ENCODE measurements at regions not wholly inside any gene's neighbourhood (a gene's known extent, or its start where the extent isn't known, plus 50 kb on each side); places are given as distances from the start of the nearest gene placed in this dataset.
A peak's percentile ranks its signal among the peaks of the same experiment; 100 is the strongest.
"Not testable (repeated sequence)": the region's sequence is repeated elsewhere in the genome, so short reads cannot be mapped to it uniquely, and the experiment has no call there.

DNA sequence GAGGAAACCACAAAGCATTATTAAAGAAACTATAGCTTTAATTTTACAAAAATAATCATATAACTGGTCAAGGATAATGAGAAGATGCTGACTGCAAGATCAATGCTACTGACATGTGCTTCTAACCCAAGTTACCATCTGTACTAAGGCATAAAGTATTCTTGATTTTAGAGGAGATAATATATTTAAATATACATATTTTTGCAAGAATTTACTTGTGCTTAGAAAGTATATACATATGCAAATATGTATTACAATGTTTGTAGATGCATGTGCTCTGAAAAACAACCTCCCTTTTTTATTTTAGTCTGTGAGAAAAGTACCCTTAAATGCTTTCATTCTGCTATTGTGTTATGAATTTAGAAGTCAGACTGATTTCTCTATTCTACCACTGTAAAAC lies 740.7 kb upstream of the SLIT2 start:
- H3K4me3 ChIP-seq (ENCODE audit: low read length) = no peak overlapping the region
- DNase-seq (ENCODE audit: low read depth) = no peak
- H3K9ac ChIP-seq (ENCODE audit: low read length) = no peak overlapping the region
- H3K27me3 ChIP-seq (replicated peaks; ENCODE audit: control insufficient read depth, insufficient read depth, low read length) = no peaks in the 10 kb centered on the region
- no peaks in the 10 kb centered on the region for H3K9me3 ChIP-seq (ENCODE audit: control insufficient read depth, low read length)
- no peaks in the 10 kb centered on the region for H3K4me1 ChIP-seq (ENCODE audit: control insufficient read depth, insufficient read depth, low read length)
- H3K36me3 ChIP-seq (ENCODE audit: control insufficient read depth, insufficient read depth, low read length, severe bottlenecking) = no peaks in the 10 kb centered on the region

DNA sequence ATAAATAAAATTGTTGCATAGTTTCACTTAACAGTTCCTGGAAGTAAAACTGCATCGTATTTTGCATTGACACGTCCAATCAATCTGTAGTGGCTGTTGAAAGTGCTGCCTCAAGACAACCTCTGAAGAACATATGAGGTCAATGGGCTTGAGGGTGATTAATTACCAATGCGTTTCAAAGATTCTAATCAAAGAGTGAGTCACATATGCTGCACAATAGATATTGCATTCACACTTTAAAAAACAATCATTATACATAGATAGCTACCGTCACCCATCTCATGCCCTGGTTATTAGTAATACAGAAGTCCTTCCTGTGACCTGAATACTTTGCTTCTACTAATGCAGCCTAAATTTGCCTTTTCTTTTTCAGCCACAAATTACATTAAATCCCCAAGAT lies 743.3 kb upstream of the SLIT2 start:
- Histone ChIP-seq H3K36me3 (ENCODE audit: control insufficient read depth, insufficient read depth, low read length, severe bottlenecking) (no peaks in the 10 kb centered on the region), H3K4me3 (ENCODE audit: low read length) (no peak overlapping the region), H3K4me1 (ENCODE audit: control insufficient read depth, insufficient read depth, low read length) (no peaks in the 10 kb centered on the region), H3K9ac (ENCODE audit: low read length) (no peak overlapping the region), H3K9me3 (ENCODE audit: control insufficient read depth, low read length) (no peaks in the 10 kb centered on the region), H3K27me3 (replicated peaks; ENCODE audit: control insufficient read depth, insufficient read depth, low read length) (no peaks in the 10 kb centered on the region)
- no peak for DNase-seq (ENCODE audit: low read depth)

DNA sequence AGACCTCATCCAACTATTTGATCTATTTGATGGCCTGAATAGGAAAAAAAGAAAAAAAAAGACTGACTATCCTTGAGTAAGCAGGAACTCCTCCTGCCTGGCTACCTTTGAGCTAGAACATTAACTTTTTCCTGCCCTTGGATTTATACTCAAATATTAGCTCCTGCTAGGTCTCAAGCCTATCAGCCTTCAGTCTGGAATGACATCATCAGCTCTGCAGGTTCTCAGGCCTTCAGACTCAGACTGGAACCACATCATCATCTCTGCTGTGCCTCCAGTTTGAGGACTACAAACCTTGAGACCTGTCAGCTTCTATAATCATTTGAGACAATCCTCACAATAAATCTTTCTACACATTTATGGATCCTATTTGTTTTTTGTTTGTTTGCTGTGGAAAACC lies 754.0 kb upstream of the SLIT2 start:
- no peaks in the 10 kb centered on the region for H3K9me3 ChIP-seq (ENCODE audit: control insufficient read depth, low read length)
- no peak overlapping the region for H3K4me3 ChIP-seq (ENCODE audit: low read length)
- no peaks in the 10 kb centered on the region for H3K27me3 ChIP-seq (replicated peaks; ENCODE audit: control insufficient read depth, insufficient read depth, low read length)
- H3K4me1 ChIP-seq (ENCODE audit: control insufficient read depth, insufficient read depth, low read length) = no peaks in the 10 kb centered on the region
- no peak for DNase-seq (ENCODE audit: low read depth)
- no peak overlapping the region for H3K9ac ChIP-seq (ENCODE audit: low read length)
- no peaks in the 10 kb centered on the region for H3K36me3 ChIP-seq (ENCODE audit: control insufficient read depth, insufficient read depth, low read length, severe bottlenecking)

DNA sequence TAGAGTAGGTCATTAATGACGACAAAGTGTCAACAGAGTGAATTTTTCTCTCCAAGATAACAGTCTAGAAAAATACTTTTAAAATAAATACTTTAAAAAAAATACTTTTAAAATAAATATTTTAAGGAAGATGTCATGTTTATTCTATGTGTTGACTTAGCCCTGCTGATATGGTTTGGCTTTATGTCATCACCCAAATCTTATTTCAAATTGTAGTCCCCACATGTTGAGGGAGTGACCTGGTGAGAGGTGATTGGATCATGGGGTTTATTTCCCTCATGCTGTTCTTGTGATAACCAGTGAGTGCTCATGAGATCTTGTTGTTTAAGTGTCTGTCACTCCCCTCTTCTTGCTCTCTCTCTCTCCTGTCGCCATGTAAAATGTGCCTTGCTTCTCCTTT lies 754.9 kb upstream of the SLIT2 start:
- H3K9ac ChIP-seq (ENCODE audit: low read length) = no peak overlapping the region
- DNase-seq (ENCODE audit: low read depth) = no peak
- no peaks in the 10 kb centered on the region for H3K27me3 ChIP-seq (replicated peaks; ENCODE audit: control insufficient read depth, insufficient read depth, low read length)
- H3K4me3 ChIP-seq (ENCODE audit: low read length) = no peak overlapping the region
- no peaks in the 10 kb centered on the region for H3K9me3 ChIP-seq (ENCODE audit: control insufficient read depth, low read length)
- H3K36me3 ChIP-seq (ENCODE audit: control insufficient read depth, insufficient read depth, low read length, severe bottlenecking) = no peaks in the 10 kb centered on the region
- H3K4me1 ChIP-seq (ENCODE audit: control insufficient read depth, insufficient read depth, low read length) = no peaks in the 10 kb centered on the region

DNA sequence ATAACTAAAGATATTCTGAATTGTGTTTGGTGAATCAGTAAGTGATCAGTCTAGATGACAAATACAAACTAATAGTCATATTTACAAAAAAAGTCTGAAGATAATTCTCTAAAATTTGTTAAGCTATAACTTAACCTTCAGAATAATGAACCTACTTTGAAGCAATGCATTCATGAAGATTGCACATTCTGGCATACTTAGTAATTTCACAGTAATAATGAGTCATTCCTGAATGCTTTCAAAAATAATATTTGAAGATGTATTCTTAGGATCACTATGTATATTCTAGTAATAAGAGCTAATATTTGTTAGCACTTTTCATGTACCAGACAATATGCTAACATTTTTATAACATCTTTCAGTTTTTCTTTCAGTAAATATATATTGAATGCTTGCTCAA lies 756.7 kb upstream of the SLIT2 start:
- no peak for DNase-seq (ENCODE audit: low read depth)
- no peak overlapping the region for H3K4me3 ChIP-seq (ENCODE audit: low read length)
- no peaks in the 10 kb centered on the region for H3K4me1 ChIP-seq (ENCODE audit: control insufficient read depth, insufficient read depth, low read length)
- no peak overlapping the region for H3K9ac ChIP-seq (ENCODE audit: low read length)
- no peaks in the 10 kb centered on the region for H3K36me3 ChIP-seq (ENCODE audit: control insufficient read depth, insufficient read depth, low read length, severe bottlenecking)
- H3K27me3 ChIP-seq (replicated peaks; ENCODE audit: control insufficient read depth, insufficient read depth, low read length) = no peaks in the 10 kb centered on the region
- no peaks in the 10 kb centered on the region for H3K9me3 ChIP-seq (ENCODE audit: control insufficient read depth, low read length)

DNA sequence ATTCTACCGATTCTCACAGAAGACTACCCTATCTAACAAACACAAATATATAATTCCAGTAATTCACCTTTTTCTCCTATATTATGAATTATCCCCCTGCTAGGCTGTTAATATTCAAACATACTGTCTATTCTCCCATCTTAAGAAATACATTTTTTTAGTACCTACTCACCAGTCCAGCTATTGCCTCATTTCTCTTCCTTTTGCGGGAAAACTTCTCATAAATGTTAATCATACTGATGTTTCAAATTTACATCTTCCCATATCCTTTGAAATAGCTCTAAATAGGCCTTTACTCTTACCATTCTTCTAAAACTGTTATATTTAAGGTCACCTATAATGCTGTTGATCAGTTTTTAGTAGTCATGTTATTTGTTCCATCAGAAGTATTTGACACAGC lies 759.1 kb upstream of the SLIT2 start:
- no peak overlapping the region for H3K4me3 ChIP-seq (ENCODE audit: low read length)
- no peaks in the 10 kb centered on the region for H3K4me1 ChIP-seq (ENCODE audit: control insufficient read depth, insufficient read depth, low read length)
- H3K27me3 ChIP-seq (replicated peaks; ENCODE audit: control insufficient read depth, insufficient read depth, low read length) = no peaks in the 10 kb centered on the region
- H3K9ac ChIP-seq (ENCODE audit: low read length) = no peak overlapping the region
- H3K36me3 ChIP-seq (ENCODE audit: control insufficient read depth, insufficient read depth, low read length, severe bottlenecking) = no peaks in the 10 kb centered on the region
- H3K9me3 ChIP-seq (ENCODE audit: control insufficient read depth, low read length) = no peaks in the 10 kb centered on the region
- DNase-seq (ENCODE audit: low read depth) = peak; percentile 41

DNA sequence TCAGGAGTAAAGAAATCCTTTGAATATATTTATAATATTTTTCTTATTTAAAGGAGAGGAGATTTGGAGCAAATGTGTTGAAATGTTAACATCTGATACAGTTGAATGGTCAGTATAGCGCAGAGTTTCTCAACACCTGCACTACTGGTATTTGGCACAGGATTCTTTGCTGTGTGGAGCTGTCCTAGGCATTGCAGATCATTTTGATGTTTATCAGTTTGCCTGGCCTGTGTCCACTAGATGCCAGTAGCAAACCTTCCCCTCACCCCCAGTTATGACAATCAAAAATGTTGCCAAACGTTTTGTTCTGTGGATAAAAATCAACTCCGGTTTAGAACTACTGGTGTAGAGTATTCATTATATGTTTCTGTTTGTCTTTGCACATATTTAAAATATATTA lies 765.3 kb upstream of the SLIT2 start:
- Histone ChIP-seq H3K27me3 (replicated peaks; ENCODE audit: control insufficient read depth, insufficient read depth, low read length) (no peaks in the 10 kb centered on the region), H3K4me3 (ENCODE audit: low read length) (no peak overlapping the region), H3K9me3 (ENCODE audit: control insufficient read depth, low read length) (no peaks in the 10 kb centered on the region), H3K4me1 (ENCODE audit: control insufficient read depth, insufficient read depth, low read length) (no peaks in the 10 kb centered on the region), H3K9ac (ENCODE audit: low read length) (no peak overlapping the region), H3K36me3 (ENCODE audit: control insufficient read depth, insufficient read depth, low read length, severe bottlenecking) (no peaks in the 10 kb centered on the region)
- DNase-seq (ENCODE audit: low read depth) = no peak

DNA sequence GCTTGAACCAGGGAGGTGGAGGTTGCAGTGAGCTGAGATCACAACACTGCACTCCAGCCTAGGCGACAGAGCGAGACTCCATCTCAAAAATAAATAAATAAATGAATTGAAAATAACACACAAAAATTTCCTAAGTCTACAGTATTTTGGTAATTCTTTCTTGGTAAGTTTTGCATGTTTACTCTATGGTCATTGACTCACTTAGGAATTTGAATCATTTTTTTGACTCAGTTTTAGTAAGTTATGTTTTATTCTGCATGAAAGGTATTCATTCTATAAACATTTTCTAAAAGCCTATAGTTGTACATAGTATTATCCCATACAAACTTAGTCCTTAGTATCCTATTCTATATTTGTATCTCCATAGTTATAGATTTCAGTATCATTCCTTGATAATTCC lies 772.9 kb upstream of the SLIT2 start:
- Histone ChIP-seq H3K27me3 (replicated peaks; ENCODE audit: control insufficient read depth, insufficient read depth, low read length) (no peaks in the 10 kb centered on the region), H3K9me3 (ENCODE audit: control insufficient read depth, low read length) (no peaks in the 10 kb centered on the region), H3K4me1 (ENCODE audit: control insufficient read depth, insufficient read depth, low read length) (peaks cover 8% of the 10 kb centered on the region), H3K9ac (ENCODE audit: low read length) (no peak overlapping the region), H3K36me3 (ENCODE audit: control insufficient read depth, insufficient read depth, low read length, severe bottlenecking) (no peaks in the 10 kb centered on the region), H3K4me3 (ENCODE audit: low read length) (no peak overlapping the region)
- DNase-seq (ENCODE audit: low read depth) = peak; percentile 64

DNA sequence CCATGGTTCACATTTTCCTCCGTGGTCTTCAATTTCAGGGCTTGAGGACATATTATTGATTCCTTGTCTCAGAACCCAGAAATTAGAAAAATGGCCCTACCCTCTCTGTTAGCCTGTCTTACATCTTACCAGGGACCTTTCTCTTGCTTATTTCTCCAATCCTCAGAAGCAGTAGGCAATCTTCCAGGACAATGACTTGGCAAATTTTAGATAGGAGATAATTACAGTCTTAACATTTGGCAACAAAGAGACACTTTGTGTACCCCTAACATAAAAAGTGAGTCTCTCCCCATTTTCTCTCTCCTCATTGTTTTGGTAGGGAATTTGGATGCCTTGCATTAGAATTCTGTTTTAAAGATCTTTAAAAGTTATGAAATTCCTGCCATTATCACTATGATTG lies 778.1 kb upstream of the SLIT2 start:
- Histone ChIP-seq H3K4me1 (ENCODE audit: control insufficient read depth, insufficient read depth, low read length) (peaks cover 23% of the 10 kb centered on the region), H3K4me3 (ENCODE audit: low read length) (peak overlapping the region; percentile 45), H3K27me3 (replicated peaks; ENCODE audit: control insufficient read depth, insufficient read depth, low read length) (no peaks in the 10 kb centered on the region), H3K36me3 (ENCODE audit: control insufficient read depth, insufficient read depth, low read length, severe bottlenecking) (no peaks in the 10 kb centered on the region), H3K9me3 (ENCODE audit: control insufficient read depth, low read length) (peaks cover 3% of the 10 kb centered on the region), H3K9ac (ENCODE audit: low read length) (peak overlapping the region; percentile 48)
- peak; percentile 28 for DNase-seq (ENCODE audit: low read depth)

DNA sequence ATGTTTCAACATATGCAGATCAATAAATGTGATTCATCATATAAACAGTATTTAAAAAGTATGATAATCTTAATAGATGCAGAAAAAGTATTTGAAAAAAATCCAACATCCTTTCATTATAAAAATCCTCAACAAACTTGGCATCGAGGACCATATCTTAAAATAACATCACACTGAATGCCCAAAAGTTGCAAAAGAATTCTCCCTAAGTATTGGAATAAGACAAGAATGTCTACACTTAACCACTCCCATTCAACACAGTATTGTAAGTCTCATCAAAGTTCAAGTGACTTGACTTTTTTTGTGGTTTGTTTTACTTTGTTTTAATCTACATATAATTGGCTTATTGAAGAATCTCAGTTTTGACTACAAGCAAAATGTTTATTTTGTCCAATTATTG lies 779.0 kb upstream of the SLIT2 start:
- Histone ChIP-seq H3K4me1 (ENCODE audit: control insufficient read depth, insufficient read depth, low read length) (peaks cover 23% of the 10 kb centered on the region), H3K9me3 (ENCODE audit: control insufficient read depth, low read length) (peaks cover 3% of the 10 kb centered on the region), H3K9ac (ENCODE audit: low read length) (peak overlapping the region; percentile 48), H3K27me3 (replicated peaks; ENCODE audit: control insufficient read depth, insufficient read depth, low read length) (no peaks in the 10 kb centered on the region), H3K4me3 (ENCODE audit: low read length) (peak overlapping the region; percentile 45), H3K36me3 (ENCODE audit: control insufficient read depth, insufficient read depth, low read length, severe bottlenecking) (no peaks in the 10 kb centered on the region)
- peak; percentile 57 for DNase-seq (ENCODE audit: low read depth)

DNA sequence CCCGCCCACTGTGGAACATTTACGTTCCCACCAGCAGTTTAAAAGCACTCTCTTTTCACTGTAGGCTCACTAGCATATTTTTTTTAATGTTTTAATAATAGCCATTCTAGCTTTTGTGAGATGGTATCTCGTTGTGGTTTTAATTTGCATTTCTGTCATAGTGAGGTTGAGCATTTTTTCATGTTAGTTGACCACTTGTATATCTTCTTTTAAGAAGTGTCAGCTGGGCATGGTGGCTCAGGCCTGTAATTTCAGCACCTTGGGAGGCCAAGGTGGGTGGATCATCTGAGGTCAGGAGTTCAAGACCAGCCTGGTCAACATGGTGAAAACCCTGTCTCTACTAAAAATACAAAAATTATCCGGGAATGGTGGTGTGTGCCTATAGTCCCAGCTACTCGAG lies 781.7 kb upstream of the SLIT2 start:
- peaks cover 23% of the 10 kb centered on the region for H3K4me1 ChIP-seq (ENCODE audit: control insufficient read depth, insufficient read depth, low read length)
- H3K4me3 ChIP-seq (ENCODE audit: low read length); H3K9ac ChIP-seq (ENCODE audit: low read length); H3K9me3 ChIP-seq (ENCODE audit: control insufficient read depth, low read length); DNase-seq (ENCODE audit: low read depth); H3K36me3 ChIP-seq (ENCODE audit: control insufficient read depth, insufficient read depth, low read length, severe bottlenecking); H3K27me3 ChIP-seq (replicated peaks; ENCODE audit: control insufficient read depth, insufficient read depth, low read length): not testable (repeated sequence)

DNA sequence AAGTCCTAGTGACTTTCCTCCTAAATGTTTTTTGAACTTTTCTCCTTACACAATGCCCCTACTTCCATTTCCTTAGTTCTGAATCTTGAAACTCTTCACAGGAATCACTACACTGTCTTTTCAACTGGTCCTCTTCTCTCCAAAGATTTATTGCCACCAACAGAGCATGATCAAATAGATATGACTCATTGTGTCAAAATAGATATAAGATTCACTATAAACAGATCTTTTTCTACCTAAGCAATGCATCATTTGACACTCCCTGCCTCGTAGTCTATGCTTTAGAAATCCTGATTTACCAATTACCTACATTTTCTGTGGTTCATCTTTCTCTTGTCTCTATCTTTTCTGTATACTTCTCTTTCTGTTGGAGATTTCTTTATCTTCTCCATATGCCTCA lies 789.6 kb upstream of the SLIT2 start:
- H3K9ac ChIP-seq (ENCODE audit: low read length) = no peak overlapping the region
- DNase-seq (ENCODE audit: low read depth) = no peak
- H3K27me3 ChIP-seq (replicated peaks; ENCODE audit: control insufficient read depth, insufficient read depth, low read length) = no peaks in the 10 kb centered on the region
- no peaks in the 10 kb centered on the region for H3K9me3 ChIP-seq (ENCODE audit: control insufficient read depth, low read length)
- H3K36me3 ChIP-seq (ENCODE audit: control insufficient read depth, insufficient read depth, low read length, severe bottlenecking) = no peaks in the 10 kb centered on the region
- peaks cover 3% of the 10 kb centered on the region for H3K4me1 ChIP-seq (ENCODE audit: control insufficient read depth, insufficient read depth, low read length)
- no peak overlapping the region for H3K4me3 ChIP-seq (ENCODE audit: low read length)
